ENCODE measurements at regions not wholly inside any gene's neighbourhood (a gene's known extent, or its start where the extent isn't known, plus 50 kb on each side); places are given as distances from the start of the nearest gene placed in this dataset.

GRCh38 chr18:56315363-56315762 lies 323.0 kb downstream of the TXNL1 start:
- H3K9me3 Mint-ChIP-seq = no peaks in the 10 kb centered on the region
- Histone ChIP-seq H3K27ac (ENCODE audit: low read length) (no peak overlapping the region), H3K27me3 (ENCODE audit: control insufficient read depth, insufficient read depth, low read length) (no peaks in the 10 kb centered on the region), H3K36me3 (ENCODE audit: control insufficient read depth, insufficient read depth, low read length) (no peaks in the 10 kb centered on the region), H3K9me3 (ENCODE audit: control insufficient read depth, insufficient read depth, low read length) (no peaks in the 10 kb centered on the region), H3K4me3 (ENCODE audit: low read length) (no peak overlapping the region), H3K4me1 (ENCODE audit: control insufficient read depth, insufficient read depth, low read length) (peaks cover 2% of the 10 kb centered on the region)
- no peaks in the 10 kb centered on the region for H3K4me1 Mint-ChIP-seq
- no peaks in the 10 kb centered on the region for H3K27me3 Mint-ChIP-seq (ENCODE audit: low read depth in 2 of 2)
- H3K4me3 Mint-ChIP-seq = no peak overlapping the region
- no peak for DNase-seq
- no peak for TF ChIP-seq CTCF (IDR thresholded peaks at IDR 0.05)
- H3K36me3 Mint-ChIP-seq = no peaks in the 10 kb centered on the region
- intact Hi-C loops (cut with micrococcal nuclease) = no loop called here
- H3K27ac Mint-ChIP-seq = no peak overlapping the region
- WGBS (ENCODE audit: insufficient coverage) = 80% methylated on average over 1 of the region's 1 CpG
- ATAC-seq = no peak

GRCh38 chr18:56314396-56314795 lies 324.0 kb downstream of the TXNL1 start:
- H3K27me3 Mint-ChIP-seq (ENCODE audit: low read depth in 2 of 2) = no peaks in the 10 kb centered on the region
- peaks cover under 1% of the 10 kb centered on the region for H3K4me1 ChIP-seq (ENCODE audit: control insufficient read depth, insufficient read depth, low read length)
- no peaks in the 10 kb centered on the region for H3K9me3 ChIP-seq (ENCODE audit: control insufficient read depth, insufficient read depth, low read length)
- H3K27me3 ChIP-seq (ENCODE audit: control insufficient read depth, insufficient read depth, low read length) = no peaks in the 10 kb centered on the region
- H3K4me3 ChIP-seq (ENCODE audit: low read length) = no peak overlapping the region
- no peak overlapping the region for H3K4me3 Mint-ChIP-seq
- DNase-seq = no peak
- intact Hi-C loops (cut with micrococcal nuclease) = no loop called here
- H3K36me3 ChIP-seq (ENCODE audit: control insufficient read depth, insufficient read depth, low read length) = no peaks in the 10 kb centered on the region
- no peak overlapping the region for H3K27ac Mint-ChIP-seq
- no peaks in the 10 kb centered on the region for H3K9me3 Mint-ChIP-seq
- H3K4me1 Mint-ChIP-seq = no peaks in the 10 kb centered on the region
- 75% methylated on average over 1 of the region's 1 CpG for WGBS (ENCODE audit: insufficient coverage)
- TF ChIP-seq CTCF (IDR thresholded peaks at IDR 0.05) = no peak
- no peak for ATAC-seq
- H3K36me3 Mint-ChIP-seq = no peaks in the 10 kb centered on the region
- H3K27ac ChIP-seq (ENCODE audit: low read length) = no peak overlapping the region

GRCh38 chr18:56312551-56313335 lies 325.6 kb downstream of the TXNL1 start:
- H3K27me3 Mint-ChIP-seq (ENCODE audit: low read depth in 2 of 2) = no peaks in the 10 kb centered on the region
- H3K4me3 Mint-ChIP-seq = no peak overlapping the region
- no peaks in the 10 kb centered on the region for H3K36me3 ChIP-seq (ENCODE audit: control insufficient read depth, insufficient read depth, low read length)
- no peaks in the 10 kb centered on the region for H3K9me3 Mint-ChIP-seq
- no peaks in the 10 kb centered on the region for H3K36me3 Mint-ChIP-seq
- no peak for ATAC-seq
- no peak for DNase-seq
- H3K27me3 ChIP-seq (ENCODE audit: control insufficient read depth, insufficient read depth, low read length) = no peaks in the 10 kb centered on the region
- H3K27ac Mint-ChIP-seq = no peak overlapping the region
- H3K27ac ChIP-seq (ENCODE audit: low read length) = no peak overlapping the region
- no peak overlapping the region for H3K4me3 ChIP-seq (ENCODE audit: low read length)
- intact Hi-C loops (cut with micrococcal nuclease) = no loop called here
- 79% methylated on average over 5 of the region's 5 CpGs for WGBS (ENCODE audit: insufficient coverage)
- no peaks in the 10 kb centered on the region for H3K9me3 ChIP-seq (ENCODE audit: control insufficient read depth, insufficient read depth, low read length)
- no peaks in the 10 kb centered on the region for H3K4me1 ChIP-seq (ENCODE audit: control insufficient read depth, insufficient read depth, low read length)
- no peaks in the 10 kb centered on the region for H3K4me1 Mint-ChIP-seq
- no peak for TF ChIP-seq CTCF (IDR thresholded peaks at IDR 0.05)

- Mint-ChIP-seq H3K36me3 (no peaks in the 10 kb centered on the region), H3K27ac (no peak overlapping the region), H3K27me3 (ENCODE audit: low read depth in 2 of 2) (peaks cover 0 to 7% of the 10 kb centered on the region in 2 donors), H3K4me1 (no peaks in the 10 kb centered on the region), H3K4me3 (no peak overlapping the region), H3K9me3 (peaks cover 0 to 2% of the 10 kb centered on the region in 2 donors)
- no peak for TF ChIP-seq CTCF (IDR thresholded peaks at IDR 0.05)
- Histone ChIP-seq H3K36me3 (ENCODE audit: control insufficient read depth, insufficient read depth, low read length) (no peaks in the 10 kb centered on the region), H3K9me3 (ENCODE audit: control insufficient read depth, insufficient read depth, low read length) (no peaks in the 10 kb centered on the region), H3K4me1 (ENCODE audit: control insufficient read depth, insufficient read depth, low read length) (no peaks in the 10 kb centered on the region), H3K27ac (ENCODE audit: low read length) (no peak overlapping the region), H3K4me3 (ENCODE audit: low read length) (no peak overlapping the region), H3K27me3 (ENCODE audit: control insufficient read depth, insufficient read depth, low read length) (no peaks in the 10 kb centered on the region)
- ATAC-seq (no peak), DNase-seq (no peak)
- 60% methylated on average over 1 of the region's 2 CpGs for WGBS (ENCODE audit: insufficient coverage)
- intact Hi-C loops (cut with micrococcal nuclease) = no loop called here
These were observed 329.3 kb downstream of the TXNL1 start for GRCh38 chr18:56309104-56309503.
